ENCODE measurements at regions not wholly inside any gene's neighbourhood (a gene's known extent, or its start where the extent isn't known, plus 50 kb on each side); places are given as distances from the start of the nearest gene placed in this dataset.

GRCh38 chr7:53302496-53303246 is 267.2 kb downstream of the POM121L12 start:
- no peaks in the 10 kb centered on the region for H3K4me1 ChIP-seq (ENCODE audit: control insufficient read depth, insufficient read depth, low read length)
- H3K27ac ChIP-seq (ENCODE audit: low read length): no peak overlapping the region
- H3K36me3 ChIP-seq (ENCODE audit: control insufficient read depth, insufficient read depth, low read length): no peaks in the 10 kb centered on the region
- H3K9me3 ChIP-seq (replicated peaks; ENCODE audit: control insufficient read depth, low read depth, low read length): no peaks in the 10 kb centered on the region
- no peak overlapping the region for H3K4me3 ChIP-seq (ENCODE audit: low read length)
- peak; percentile 32 for DNase-seq
- 50% methylated on average over 1 of the region's 4 CpGs for WGBS (ENCODE audit: insufficient coverage)
- H3K27me3 ChIP-seq (ENCODE audit: control insufficient read depth, insufficient read depth, low read length): no peaks in the 10 kb centered on the region

- H3K27ac ChIP-seq (ENCODE audit: low read length): no peak overlapping the region
- no peaks in the 10 kb centered on the region for H3K9me3 ChIP-seq (replicated peaks; ENCODE audit: control insufficient read depth, low read depth, low read length)
- H3K4me3 ChIP-seq (ENCODE audit: low read length): no peak overlapping the region
- WGBS (ENCODE audit: insufficient coverage): 63% methylated on average over 2 of the region's 2 CpGs
- no peaks in the 10 kb centered on the region for H3K36me3 ChIP-seq (ENCODE audit: control insufficient read depth, insufficient read depth, low read length)
- no peak for DNase-seq
- H3K27me3 ChIP-seq (ENCODE audit: control insufficient read depth, insufficient read depth, low read length): no peaks in the 10 kb centered on the region
- no peaks in the 10 kb centered on the region for H3K4me1 ChIP-seq (ENCODE audit: control insufficient read depth, insufficient read depth, low read length)
Measured at GRCh38 chr7:53303781-53304180, 268.3 kb downstream of the POM121L12 start.

GRCh38 chr7:53306846-53307245 is 271.4 kb downstream of the POM121L12 start:
- no peak overlapping the region for H3K4me3 ChIP-seq (ENCODE audit: low read length)
- WGBS (ENCODE audit: insufficient coverage): 93% methylated on average over 2 of the region's 3 CpGs
- no peaks in the 10 kb centered on the region for H3K27me3 ChIP-seq (ENCODE audit: control insufficient read depth, insufficient read depth, low read length)
- H3K36me3 ChIP-seq (ENCODE audit: control insufficient read depth, insufficient read depth, low read length): no peaks in the 10 kb centered on the region
- no peak overlapping the region for H3K27ac ChIP-seq (ENCODE audit: low read length)
- H3K9me3 ChIP-seq (replicated peaks; ENCODE audit: control insufficient read depth, low read depth, low read length): no peaks in the 10 kb centered on the region
- H3K4me1 ChIP-seq (ENCODE audit: control insufficient read depth, insufficient read depth, low read length): no peaks in the 10 kb centered on the region
- no peak for DNase-seq

- DNase-seq: no peak
- Histone ChIP-seq H3K27me3 (ENCODE audit: control insufficient read depth, insufficient read depth, low read length) (no peaks in the 10 kb centered on the region), H3K9me3 (replicated peaks; ENCODE audit: control insufficient read depth, low read depth, low read length) (no peaks in the 10 kb centered on the region), H3K27ac (ENCODE audit: low read length) (no peak overlapping the region), H3K36me3 (ENCODE audit: control insufficient read depth, insufficient read depth, low read length) (no peaks in the 10 kb centered on the region), H3K4me1 (ENCODE audit: control insufficient read depth, insufficient read depth, low read length) (no peaks in the 10 kb centered on the region), H3K4me3 (ENCODE audit: low read length) (no peak overlapping the region)
- WGBS (ENCODE audit: insufficient coverage): 54% methylated on average over 4 of the region's 5 CpGs
Measured at GRCh38 chr7:53311205-53311604, 275.8 kb downstream of the POM121L12 start.

- no CpG with 5 or more reads among the region's 6 CpGs for WGBS (ENCODE audit: insufficient coverage)
- Histone ChIP-seq H3K27me3 (ENCODE audit: control insufficient read depth, insufficient read depth, low read length) (no peaks in the 10 kb centered on the region), H3K27ac (ENCODE audit: low read length) (no peak overlapping the region), H3K4me1 (ENCODE audit: control insufficient read depth, insufficient read depth, low read length) (no peaks in the 10 kb centered on the region), H3K4me3 (ENCODE audit: low read length) (no peak overlapping the region), H3K9me3 (replicated peaks; ENCODE audit: control insufficient read depth, low read depth, low read length) (no peaks in the 10 kb centered on the region), H3K36me3 (ENCODE audit: control insufficient read depth, insufficient read depth, low read length) (no peaks in the 10 kb centered on the region)
- peak; percentile 22 for DNase-seq
Measured at GRCh38 chr7:53315981-53316380, 280.5 kb downstream of the POM121L12 start.

- no peaks in the 10 kb centered on the region for H3K4me1 ChIP-seq (ENCODE audit: control insufficient read depth, insufficient read depth, low read length)
- WGBS (ENCODE audit: insufficient coverage): no CpG with 5 or more reads among the region's 4 CpGs
- H3K27me3 ChIP-seq (ENCODE audit: control insufficient read depth, insufficient read depth, low read length): no peaks in the 10 kb centered on the region
- no peaks in the 10 kb centered on the region for H3K9me3 ChIP-seq (replicated peaks; ENCODE audit: control insufficient read depth, low read depth, low read length)
- H3K36me3 ChIP-seq (ENCODE audit: control insufficient read depth, insufficient read depth, low read length): no peaks in the 10 kb centered on the region
- DNase-seq: no peak
- H3K27ac ChIP-seq (ENCODE audit: low read length): no peak overlapping the region
- H3K4me3 ChIP-seq (ENCODE audit: low read length): no peak overlapping the region
Measured at GRCh38 chr7:53318566-53318965, 283.1 kb downstream of the POM121L12 start.

GRCh38 chr7:53325061-53325460 is 289.6 kb downstream of the POM121L12 start:
- Histone ChIP-seq H3K27me3 (ENCODE audit: control insufficient read depth, insufficient read depth, low read length) (no peaks in the 10 kb centered on the region), H3K27ac (ENCODE audit: low read length) (no peak overlapping the region), H3K9me3 (replicated peaks; ENCODE audit: control insufficient read depth, low read depth, low read length) (no peaks in the 10 kb centered on the region), H3K36me3 (ENCODE audit: control insufficient read depth, insufficient read depth, low read length) (no peaks in the 10 kb centered on the region), H3K4me3 (ENCODE audit: low read length) (no peak overlapping the region), H3K4me1 (ENCODE audit: control insufficient read depth, insufficient read depth, low read length) (no peaks in the 10 kb centered on the region)
- no CpG with 5 or more reads among the region's 2 CpGs for WGBS (ENCODE audit: insufficient coverage)
- no peak for DNase-seq

- H3K36me3 ChIP-seq (ENCODE audit: control insufficient read depth, insufficient read depth, low read length): no peaks in the 10 kb centered on the region
- no peaks in the 10 kb centered on the region for H3K9me3 ChIP-seq (replicated peaks; ENCODE audit: control insufficient read depth, low read depth, low read length)
- no peak overlapping the region for H3K27ac ChIP-seq (ENCODE audit: low read length)
- H3K4me1 ChIP-seq (ENCODE audit: control insufficient read depth, insufficient read depth, low read length): no peaks in the 10 kb centered on the region
- H3K4me3 ChIP-seq (ENCODE audit: low read length): no peak overlapping the region
- no peak for DNase-seq
- 17% methylated on average over 2 of the region's 6 CpGs for WGBS (ENCODE audit: insufficient coverage)
- no peaks in the 10 kb centered on the region for H3K27me3 ChIP-seq (ENCODE audit: control insufficient read depth, insufficient read depth, low read length)
Measured at GRCh38 chr7:53326634-53327033, 291.2 kb downstream of the POM121L12 start.

GRCh38 chr7:53336105-53336668 is 300.8 kb downstream of the POM121L12 start:
- Histone ChIP-seq H3K27me3 (ENCODE audit: control insufficient read depth, insufficient read depth, low read length) (no peaks in the 10 kb centered on the region), H3K27ac (ENCODE audit: low read length) (no peak overlapping the region), H3K4me1 (ENCODE audit: control insufficient read depth, insufficient read depth, low read length) (no peaks in the 10 kb centered on the region), H3K4me3 (ENCODE audit: low read length) (no peak overlapping the region), H3K9me3 (replicated peaks; ENCODE audit: control insufficient read depth, low read depth, low read length) (peaks cover 5% of the 10 kb centered on the region), H3K36me3 (ENCODE audit: control insufficient read depth, insufficient read depth, low read length) (no peaks in the 10 kb centered on the region)
- WGBS (ENCODE audit: insufficient coverage): 89% methylated on average over 8 of the region's 8 CpGs
- DNase-seq: no peak

GRCh38 chr7:53340220-53340619 is 304.8 kb downstream of the POM121L12 start:
- Histone ChIP-seq H3K9me3 (replicated peaks; ENCODE audit: control insufficient read depth, low read depth, low read length) (peaks cover 10% of the 10 kb centered on the region), H3K4me1 (ENCODE audit: control insufficient read depth, insufficient read depth, low read length) (no peaks in the 10 kb centered on the region), H3K4me3 (ENCODE audit: low read length) (no peak overlapping the region), H3K36me3 (ENCODE audit: control insufficient read depth, insufficient read depth, low read length) (no peaks in the 10 kb centered on the region), H3K27ac (ENCODE audit: low read length) (no peak overlapping the region), H3K27me3 (ENCODE audit: control insufficient read depth, insufficient read depth, low read length) (no peaks in the 10 kb centered on the region)
- no peak for DNase-seq
- no CpG with 5 or more reads among the region's 1 CpG for WGBS (ENCODE audit: insufficient coverage)
